Osteocyte (in vitro differentiated cells): ENCODE measurements at regions not wholly inside any gene's neighbourhood (a gene's known extent, or its start where the extent isn't known, plus 50 kb on each side); places are given as distances from the start of the nearest gene placed in this dataset.

ENCODE experiments used
- DNase-seq: peaks from one replicate; pipeline ENCODE4 v3.0.0; 2021; ENCODE audit warnings: mixed read lengths; ENCODE audit not compliant: unreplicated experiment; ENCODE audit errors: extremely low spot score
- H3K27ac Mint-ChIP-seq: one replicate; pipeline ENCODE4 v1.8.0; 2021; ENCODE audit warnings: mild to moderate bottlenecking, mixed read lengths; ENCODE audit not compliant: unreplicated experiment
- H3K27me3 Mint-ChIP-seq: one replicate; pipeline ENCODE4 v1.8.0; 2021; ENCODE audit warnings: mixed read lengths; ENCODE audit not compliant: unreplicated experiment
- H3K36me3 Mint-ChIP-seq: one replicate; pipeline ENCODE4 v1.8.0; 2021; ENCODE audit warnings: mixed read lengths; ENCODE audit not compliant: unreplicated experiment
- H3K4me1 Mint-ChIP-seq: one replicate; pipeline ENCODE4 v1.8.0; 2021; ENCODE audit warnings: mixed read lengths; ENCODE audit not compliant: unreplicated experiment
- H3K4me3 Mint-ChIP-seq: one replicate; pipeline ENCODE4 v1.8.0; 2021; ENCODE audit warnings: mild to moderate bottlenecking, moderate library complexity, mixed read lengths; ENCODE audit not compliant: unreplicated experiment
- H3K9me3 Mint-ChIP-seq: one replicate; pipeline ENCODE4 v1.8.0; 2021; ENCODE audit warnings: mixed read lengths; ENCODE audit not compliant: unreplicated experiment
- TF ChIP-seq, protein P1 (sequence below): fragments of 200-600 bp; sonication (generic); IDR thresholded peaks from 2 replicates; pipeline ENCODE4 v1.5.0; 2021; ENCODE audit warnings: antibody characterized with exemption, mild to moderate bottlenecking, moderate library complexity

DNA sequence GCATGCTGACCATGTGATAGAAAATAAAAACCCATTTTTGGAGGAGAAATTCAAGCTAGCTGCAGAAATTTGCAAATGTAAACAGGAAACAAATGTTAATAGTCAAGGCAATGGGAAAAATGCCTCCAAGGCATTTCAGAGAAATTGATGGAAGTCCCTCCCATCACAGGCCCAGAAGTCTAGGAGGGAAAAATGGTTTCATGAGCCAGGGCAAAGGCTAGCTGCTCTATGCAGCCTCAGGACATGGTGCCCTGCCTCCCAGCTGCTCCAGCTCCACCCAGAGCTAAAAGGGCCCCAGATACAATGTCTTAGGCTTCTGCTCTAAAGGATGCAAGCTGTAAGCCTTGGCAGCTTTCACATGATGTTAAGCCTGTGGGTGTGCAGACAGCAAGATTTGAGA lies 1419.4 kb upstream of the CELF4 start:
- Mint-ChIP-seq H3K4me1 (no peaks in the 10 kb centered on the region), H3K4me3 (no peak overlapping the region), H3K27ac (no peak overlapping the region), H3K9me3 (peaks cover 16% of the 10 kb centered on the region), H3K36me3 (no peaks in the 10 kb centered on the region), H3K27me3 (no peaks in the 10 kb centered on the region)
- TF ChIP-seq, protein P1, sequence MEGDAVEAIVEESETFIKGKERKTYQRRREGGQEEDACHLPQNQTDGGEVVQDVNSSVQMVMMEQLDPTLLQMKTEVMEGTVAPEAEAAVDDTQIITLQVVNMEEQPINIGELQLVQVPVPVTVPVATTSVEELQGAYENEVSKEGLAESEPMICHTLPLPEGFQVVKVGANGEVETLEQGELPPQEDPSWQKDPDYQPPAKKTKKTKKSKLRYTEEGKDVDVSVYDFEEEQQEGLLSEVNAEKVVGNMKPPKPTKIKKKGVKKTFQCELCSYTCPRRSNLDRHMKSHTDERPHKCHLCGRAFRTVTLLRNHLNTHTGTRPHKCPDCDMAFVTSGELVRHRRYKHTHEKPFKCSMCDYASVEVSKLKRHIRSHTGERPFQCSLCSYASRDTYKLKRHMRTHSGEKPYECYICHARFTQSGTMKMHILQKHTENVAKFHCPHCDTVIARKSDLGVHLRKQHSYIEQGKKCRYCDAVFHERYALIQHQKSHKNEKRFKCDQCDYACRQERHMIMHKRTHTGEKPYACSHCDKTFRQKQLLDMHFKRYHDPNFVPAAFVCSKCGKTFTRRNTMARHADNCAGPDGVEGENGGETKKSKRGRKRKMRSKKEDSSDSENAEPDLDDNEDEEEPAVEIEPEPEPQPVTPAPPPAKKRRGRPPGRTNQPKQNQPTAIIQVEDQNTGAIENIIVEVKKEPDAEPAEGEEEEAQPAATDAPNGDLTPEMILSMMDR = no peak
- DNase-seq = no peak

DNA sequence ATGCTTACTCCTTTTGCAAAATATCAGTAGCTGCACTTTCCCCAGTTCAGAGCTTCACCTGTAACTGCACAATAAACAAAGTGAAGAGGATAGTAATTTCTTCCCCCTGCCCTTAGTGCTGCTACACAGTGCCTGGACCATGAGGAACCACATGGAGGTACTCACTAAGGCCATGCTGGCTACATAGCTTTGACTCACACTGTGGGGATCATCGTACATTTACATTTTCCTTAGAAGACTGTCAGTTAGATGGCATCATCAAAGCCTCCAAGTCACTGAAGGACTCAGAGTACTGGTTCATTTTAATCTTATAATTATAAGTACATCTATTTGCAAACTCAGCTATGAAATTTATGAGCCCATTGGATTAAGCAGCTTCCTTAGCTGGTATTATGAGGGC lies 1416.5 kb upstream of the CELF4 start:
- H3K36me3 Mint-ChIP-seq = no peaks in the 10 kb centered on the region
- no peak overlapping the region for H3K27ac Mint-ChIP-seq
- H3K4me1 Mint-ChIP-seq = no peaks in the 10 kb centered on the region
- no peak overlapping the region for H3K4me3 Mint-ChIP-seq
- peaks cover 10% of the 10 kb centered on the region for H3K9me3 Mint-ChIP-seq
- no peaks in the 10 kb centered on the region for H3K27me3 Mint-ChIP-seq
- TF ChIP-seq, protein P1 = no peak
- no peak for DNase-seq

DNA sequence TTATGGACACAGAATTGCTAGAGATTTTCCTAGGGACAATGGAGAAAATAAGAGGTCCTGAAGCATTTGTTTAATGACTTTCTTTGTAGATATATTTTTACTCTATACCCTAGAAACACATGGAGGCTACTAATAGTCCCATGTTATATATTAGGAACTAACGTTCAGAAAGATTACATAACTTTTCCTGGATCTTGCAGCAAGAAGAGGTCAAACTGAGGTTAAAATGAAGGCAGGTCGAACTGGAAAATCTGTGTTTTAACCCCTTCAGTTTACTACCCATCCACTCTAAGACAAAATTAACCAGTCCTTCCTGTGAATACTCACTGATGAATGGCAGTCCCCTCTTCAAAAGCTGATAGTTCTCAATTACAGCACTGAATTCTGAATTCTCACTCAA lies 1415.8 kb upstream of the CELF4 start:
- TF ChIP-seq, protein P1 = no peak
- H3K4me3 Mint-ChIP-seq = no peak overlapping the region
- H3K27ac Mint-ChIP-seq = no peak overlapping the region
- DNase-seq = no peak
- H3K27me3 Mint-ChIP-seq = no peaks in the 10 kb centered on the region
- H3K36me3 Mint-ChIP-seq = no peaks in the 10 kb centered on the region
- peaks cover 10% of the 10 kb centered on the region for H3K9me3 Mint-ChIP-seq
- no peaks in the 10 kb centered on the region for H3K4me1 Mint-ChIP-seq

DNA sequence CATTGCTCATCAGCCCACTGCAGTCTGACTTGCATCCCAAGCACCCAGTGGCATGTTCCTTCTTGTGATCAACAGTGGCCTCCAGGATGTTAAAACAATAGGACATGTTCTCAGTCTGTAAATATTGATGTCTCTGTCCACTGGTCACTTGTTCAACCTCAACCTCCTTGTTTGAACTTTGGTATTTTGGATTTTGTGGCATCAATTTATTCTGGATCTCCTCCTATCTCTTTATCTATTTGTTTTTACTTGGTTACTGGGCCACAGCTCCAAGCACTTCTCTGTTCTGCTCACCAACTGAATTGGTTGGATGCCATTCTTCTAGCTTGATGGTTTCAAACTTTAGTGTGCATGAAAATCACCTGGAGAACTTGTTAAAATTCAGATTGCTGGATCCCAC lies 1414.8 kb upstream of the CELF4 start:
- Mint-ChIP-seq H3K27ac (no peak overlapping the region), H3K27me3 (peaks cover 1% of the 10 kb centered on the region), H3K9me3 (peaks cover 11% of the 10 kb centered on the region), H3K4me3 (no peak overlapping the region), H3K36me3 (no peaks in the 10 kb centered on the region), H3K4me1 (no peaks in the 10 kb centered on the region)
- DNase-seq = no peak
- TF ChIP-seq, protein P1 = no peak

DNA sequence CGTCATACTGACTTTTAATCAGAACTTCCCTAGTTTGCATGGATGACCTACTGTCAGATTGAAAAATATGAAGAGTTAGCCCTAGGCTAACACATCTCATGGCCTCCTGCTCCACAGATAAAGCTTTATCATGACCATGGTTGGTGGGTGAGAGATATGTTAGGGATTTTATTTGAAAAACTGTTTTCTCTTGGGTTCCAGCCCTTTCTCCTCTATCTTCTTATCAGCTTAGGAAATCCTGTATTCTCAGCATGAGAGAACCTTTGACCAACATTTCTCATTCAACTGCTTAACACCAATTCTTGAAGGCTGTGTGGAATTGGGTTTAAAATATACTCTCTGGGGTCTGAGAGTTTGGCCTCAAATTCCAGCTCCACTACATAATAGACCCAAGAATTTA lies 1407.0 kb upstream of the CELF4 start:
- Mint-ChIP-seq H3K9me3 (peaks cover 21% of the 10 kb centered on the region), H3K27ac (no peak overlapping the region), H3K4me1 (no peaks in the 10 kb centered on the region), H3K36me3 (no peaks in the 10 kb centered on the region), H3K4me3 (no peak overlapping the region), H3K27me3 (peaks cover 5% of the 10 kb centered on the region)
- DNase-seq = no peak
- TF ChIP-seq, protein P1 = no peak
